Activated CD4-positive, alpha-beta T cell treated with anti-CD3 and anti-CD28 coated beads for 36 hours (primary cell): ENCODE measurements at regions not wholly inside any gene's neighbourhood (a gene's known extent, or its start where the extent isn't known, plus 50 kb on each side); places are given as distances from the start of the nearest gene placed in this dataset.

ENCODE experiments used
- ATAC-seq: fragments of 200-7000 bp; cut with Tn5 transposase; one replicate; pipeline ENCODE4 v1.10.0; 2021; ENCODE audit warnings: mild to moderate bottlenecking, moderate library complexity
- CTCF ChIA-PET: fragments of 350-600 bp; sonication (Branson Sonifier 250); formaldehyde crosslinking; loops from one replicate; lab custom pipeline; 2021; ENCODE audit warnings: antibody characterized with exemption; lab: Charles Lee
- POLR2A ChIA-PET: fragments of 350-600 bp; sonication (Branson Sonifier 250); formaldehyde crosslinking; loops from one replicate; lab custom pipeline; 2021; ENCODE audit warnings: antibody characterized with exemption, inconsistent platforms; lab: Charles Lee
- DNase-seq: peaks from one replicate; pipeline ENCODE4 v3.0.0-alpha.2; 2020
- H3K27ac Mint-ChIP-seq: one replicate; pipeline ENCODE4 v1.8.0; 2021; ENCODE audit warnings: mixed read lengths
- H3K27me3 Mint-ChIP-seq: one replicate; pipeline ENCODE4 v1.8.0; 2021; ENCODE audit warnings: mixed read lengths
- H3K36me3 Mint-ChIP-seq: one replicate; pipeline ENCODE4 v1.8.0; 2021; ENCODE audit warnings: low read depth, mixed read lengths
- H3K4me1 Mint-ChIP-seq: one replicate; pipeline ENCODE4 v1.8.0; 2021; ENCODE audit warnings: mixed read lengths
- H3K4me3 Mint-ChIP-seq: one replicate; pipeline ENCODE4 v1.8.0; 2021; ENCODE audit warnings: mild to moderate bottlenecking, moderate library complexity, mixed read lengths
- H3K9me3 Mint-ChIP-seq: one replicate; pipeline ENCODE4 v1.8.0; 2021; ENCODE audit warnings: low read depth, mixed read lengths
- intact Hi-C, 2 experiments: fragments of 100-400 bp; cut with DNase I in 1 of 2; cut with micrococcal nuclease in 1 of 2; formaldehyde crosslinking; loops; one replicate each; pipeline versions ENCODE4 v1.14.2 to v1.15.1; 2022 to 2024; cut with DNase I, micrococcal nuclease

- no peak overlapping the region for H3K27ac Mint-ChIP-seq
- no peaks in the 10 kb centered on the region for H3K36me3 Mint-ChIP-seq
- ATAC-seq: no peak
- DNase-seq: no peak
- peaks cover 10% of the 10 kb centered on the region for H3K9me3 Mint-ChIP-seq
- H3K27me3 Mint-ChIP-seq: no peaks in the 10 kb centered on the region
- H3K4me1 Mint-ChIP-seq: no peaks in the 10 kb centered on the region
- ChIA-PET CTCF (no interaction called here), POLR2A (no interaction called here)
- H3K4me3 Mint-ChIP-seq: no peak overlapping the region
- intact Hi-C loops: no loop called here
These were observed 361.3 kb upstream of the CNTN5 start for GRCh38 chr11:98659431-98659830.

DNA sequence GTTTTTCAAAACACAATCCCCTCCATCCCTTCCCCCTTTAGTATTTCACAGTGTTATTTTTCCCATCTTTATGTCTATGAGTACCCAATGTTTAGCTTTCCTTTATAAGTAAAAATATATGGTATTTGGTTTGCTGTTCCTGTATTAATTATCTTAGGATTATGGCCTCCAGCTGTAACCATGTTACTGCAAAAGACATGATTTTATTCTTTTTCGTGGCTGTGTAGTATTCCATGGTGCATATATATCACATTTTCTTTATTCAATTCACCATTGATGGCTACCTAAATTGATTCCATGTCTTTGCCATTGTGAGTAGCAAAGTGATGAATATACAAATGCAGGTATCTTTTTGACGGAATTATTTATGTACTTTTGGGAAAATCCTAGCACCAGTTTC, 346.4 kb upstream of the CNTN5 start:
- CTCF ChIA-PET: no interaction called here
- Mint-ChIP-seq H3K4me3 (no peak overlapping the region), H3K36me3 (no peaks in the 10 kb centered on the region), H3K4me1 (no peaks in the 10 kb centered on the region), H3K9me3 (peaks cover 7% of the 10 kb centered on the region), H3K27ac (no peak overlapping the region), H3K27me3 (no peaks in the 10 kb centered on the region)
- no peak for ATAC-seq
- DNase-seq: no peak
- intact Hi-C loops: no loop called here
- POLR2A ChIA-PET: no interaction called here

DNA sequence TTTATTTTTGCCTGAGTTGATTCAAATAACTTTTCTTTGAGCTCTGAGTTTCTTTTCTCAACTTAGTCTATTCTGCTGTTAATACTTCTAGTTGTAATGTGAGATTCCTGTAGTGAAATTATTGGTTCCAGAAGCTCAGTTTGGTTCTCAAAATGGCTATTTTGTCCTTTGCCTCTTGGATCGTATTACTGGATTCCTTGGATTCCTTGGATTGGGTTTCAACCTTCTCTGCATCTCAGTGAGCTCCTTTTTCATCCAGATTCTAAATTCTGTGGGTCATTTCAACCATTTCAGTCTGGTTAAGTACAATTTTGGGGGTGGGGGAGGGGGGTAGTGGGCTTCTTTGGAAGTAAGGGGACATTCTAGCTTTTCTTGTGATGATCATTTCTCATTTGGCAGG, 341.1 kb upstream of the CNTN5 start:
- Mint-ChIP-seq H3K9me3 (peaks cover 8% of the 10 kb centered on the region), H3K27me3 (no peaks in the 10 kb centered on the region), H3K36me3 (no peaks in the 10 kb centered on the region), H3K4me3 (no peak overlapping the region), H3K27ac (no peak overlapping the region), H3K4me1 (no peaks in the 10 kb centered on the region)
- intact Hi-C loops: no loop called here
- ChIA-PET CTCF (no interaction called here), POLR2A (no interaction called here)
- DNase-seq (no peak), ATAC-seq (no peak)

DNA sequence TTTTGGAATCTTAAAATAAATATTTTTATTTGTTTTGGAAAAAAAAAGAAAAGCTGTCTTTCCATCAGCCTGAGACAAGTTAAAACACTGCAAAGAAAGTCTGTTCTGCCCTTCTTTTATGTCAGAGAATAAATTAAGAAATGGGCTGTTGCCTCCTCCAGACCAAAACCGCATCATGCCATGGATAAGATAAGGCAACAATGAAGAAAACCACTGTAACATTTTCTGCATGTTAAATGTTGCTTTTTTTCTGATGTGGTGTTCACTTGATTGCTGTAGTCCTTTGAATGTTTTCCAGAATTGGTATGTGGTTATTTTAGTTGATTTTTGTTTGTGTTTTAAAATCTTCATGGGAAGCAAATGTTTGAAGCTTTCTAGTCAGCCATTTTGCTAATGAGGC, 319.2 kb upstream of the CNTN5 start:
- H3K4me3 Mint-ChIP-seq: no peak overlapping the region
- peaks cover 9% of the 10 kb centered on the region for H3K9me3 Mint-ChIP-seq
- ChIA-PET CTCF (no interaction called here), POLR2A (interaction anchor here (0.7 kb wide), 1 partner anchor 17 kb away, joined by 3 read pairs; no protein-coding TSS in a partner anchor)
- ATAC-seq (no peak), DNase-seq (no peak)
- intact Hi-C loops: no loop called here
- H3K36me3 Mint-ChIP-seq: no peaks in the 10 kb centered on the region
- H3K27ac Mint-ChIP-seq: no peak overlapping the region
- no peaks in the 10 kb centered on the region for H3K4me1 Mint-ChIP-seq
- no peaks in the 10 kb centered on the region for H3K27me3 Mint-ChIP-seq

- no peaks in the 10 kb centered on the region for H3K4me1 Mint-ChIP-seq
- CTCF ChIA-PET: no interaction called here
- no peak overlapping the region for H3K27ac Mint-ChIP-seq
- ATAC-seq (no peak), DNase-seq (no peak)
- intact Hi-C loops: no loop called here
- peaks cover 4% of the 10 kb centered on the region for H3K9me3 Mint-ChIP-seq
- H3K27me3 Mint-ChIP-seq: no peaks in the 10 kb centered on the region
- no peak overlapping the region for H3K4me3 Mint-ChIP-seq
- POLR2A ChIA-PET: no interaction called here
- H3K36me3 Mint-ChIP-seq: no peaks in the 10 kb centered on the region
These were observed 316.8 kb upstream of the CNTN5 start for GRCh38 chr11:98703779-98704556.

- ChIA-PET CTCF (no interaction called here), POLR2A (no interaction called here)
- intact Hi-C loops: no loop called here
- no peaks in the 10 kb centered on the region for H3K27me3 Mint-ChIP-seq
- no peaks in the 10 kb centered on the region for H3K36me3 Mint-ChIP-seq
- ATAC-seq (no peak), DNase-seq (no peak)
- H3K4me3 Mint-ChIP-seq: no peak overlapping the region
- H3K4me1 Mint-ChIP-seq: no peaks in the 10 kb centered on the region
- peaks cover 14% of the 10 kb centered on the region for H3K9me3 Mint-ChIP-seq
- no peak overlapping the region for H3K27ac Mint-ChIP-seq
These were observed 310.7 kb upstream of the CNTN5 start for GRCh38 chr11:98710026-98710425.

DNA sequence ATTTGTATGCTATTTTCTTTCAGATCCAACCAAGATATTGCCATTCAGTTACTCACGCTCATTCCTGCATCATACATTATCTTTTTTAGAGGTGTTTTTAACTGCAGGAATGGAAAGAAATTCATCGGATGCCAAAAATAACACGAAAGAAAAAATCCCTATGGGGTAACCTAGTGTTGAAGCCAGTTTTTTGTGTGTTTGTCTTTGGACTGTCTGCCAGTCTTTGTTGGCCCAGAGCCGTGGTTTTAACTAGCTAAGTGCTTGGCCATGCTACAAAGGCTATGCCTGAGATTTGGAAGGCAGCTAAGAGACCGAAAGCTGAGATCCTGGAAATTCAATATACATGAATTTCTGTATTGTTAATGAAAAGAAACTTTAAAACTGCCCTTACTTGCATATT, 309.8 kb upstream of the CNTN5 start:
- ChIA-PET CTCF (no interaction called here), POLR2A (no interaction called here)
- Mint-ChIP-seq H3K4me1 (no peaks in the 10 kb centered on the region), H3K4me3 (no peak overlapping the region), H3K27ac (no peak overlapping the region), H3K9me3 (peaks cover 20% of the 10 kb centered on the region), H3K36me3 (no peaks in the 10 kb centered on the region), H3K27me3 (no peaks in the 10 kb centered on the region)
- ATAC-seq (no peak), DNase-seq (no peak)
- intact Hi-C loops: no loop called here

- intact Hi-C loops: no loop called here
- Mint-ChIP-seq H3K4me3 (no peak overlapping the region), H3K9me3 (peaks cover 6% of the 10 kb centered on the region), H3K36me3 (no peaks in the 10 kb centered on the region), H3K27me3 (no peaks in the 10 kb centered on the region), H3K27ac (no peak overlapping the region), H3K4me1 (no peaks in the 10 kb centered on the region)
- POLR2A ChIA-PET: no interaction called here
- ATAC-seq: no peak
- CTCF ChIA-PET: interaction anchor here (0.8 kb wide), 1 partner anchor 13 kb away, joined by 3 read pairs; no protein-coding TSS in a partner anchor
- DNase-seq: no peak
These were observed 299.8 kb upstream of the CNTN5 start for GRCh38 chr11:98720951-98721350.

DNA sequence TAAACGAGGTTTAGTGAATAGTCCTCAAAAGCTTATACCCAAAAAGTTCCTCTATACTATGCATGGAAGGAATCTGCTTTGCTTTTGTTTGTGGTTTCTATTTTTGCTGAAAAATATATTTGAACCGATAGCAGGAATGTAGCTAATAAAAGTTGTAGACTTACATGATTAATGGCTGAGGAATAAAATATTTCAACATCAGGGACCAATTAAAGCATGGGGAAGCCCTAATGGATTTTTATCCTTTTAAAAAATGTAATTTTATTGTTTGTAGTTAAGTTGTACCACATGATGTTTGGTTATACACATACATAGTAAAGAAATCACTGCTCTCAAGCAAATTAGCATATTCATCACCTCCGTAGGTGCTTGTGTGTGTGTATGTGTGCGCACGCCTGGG, 295.3 kb upstream of the CNTN5 start:
- H3K36me3 Mint-ChIP-seq: no peaks in the 10 kb centered on the region
- no peak for DNase-seq
- no peak overlapping the region for H3K4me3 Mint-ChIP-seq
- H3K9me3 Mint-ChIP-seq: peaks cover 8% of the 10 kb centered on the region
- H3K27ac Mint-ChIP-seq: no peak overlapping the region
- no peak for ATAC-seq
- no peaks in the 10 kb centered on the region for H3K4me1 Mint-ChIP-seq
- ChIA-PET POLR2A (no interaction called here), CTCF (no interaction called here)
- intact Hi-C loops: no loop called here
- H3K27me3 Mint-ChIP-seq: no peaks in the 10 kb centered on the region

GRCh38 chr11:98728421-98728820, 292.3 kb upstream of the CNTN5 start:
- H3K27me3 Mint-ChIP-seq: no peaks in the 10 kb centered on the region
- no peak overlapping the region for H3K27ac Mint-ChIP-seq
- ChIA-PET CTCF (no interaction called here), POLR2A (no interaction called here)
- no peaks in the 10 kb centered on the region for H3K4me1 Mint-ChIP-seq
- H3K4me3 Mint-ChIP-seq: no peak overlapping the region
- DNase-seq: no peak
- intact Hi-C loops: no loop called here
- no peak for ATAC-seq
- H3K36me3 Mint-ChIP-seq: no peaks in the 10 kb centered on the region
- H3K9me3 Mint-ChIP-seq: peaks cover 7% of the 10 kb centered on the region

- ChIA-PET CTCF (no interaction called here), POLR2A (no interaction called here)
- Mint-ChIP-seq H3K27me3 (no peaks in the 10 kb centered on the region), H3K36me3 (no peaks in the 10 kb centered on the region), H3K4me1 (no peaks in the 10 kb centered on the region), H3K4me3 (no peak overlapping the region), H3K27ac (no peak overlapping the region), H3K9me3 (peaks cover 7% of the 10 kb centered on the region)
- no peak for ATAC-seq
- intact Hi-C loops: no loop called here
- no peak for DNase-seq
These were observed 291.6 kb upstream of the CNTN5 start for GRCh38 chr11:98729118-98729517.

- no peaks in the 10 kb centered on the region for H3K4me1 Mint-ChIP-seq
- no peaks in the 10 kb centered on the region for H3K36me3 Mint-ChIP-seq
- ATAC-seq (no peak), DNase-seq (no peak)
- H3K27ac Mint-ChIP-seq: no peak overlapping the region
- ChIA-PET CTCF (no interaction called here), POLR2A (no interaction called here)
- no peak overlapping the region for H3K4me3 Mint-ChIP-seq
- intact Hi-C loops: no loop called here
- no peaks in the 10 kb centered on the region for H3K27me3 Mint-ChIP-seq
- H3K9me3 Mint-ChIP-seq: peaks cover 7% of the 10 kb centered on the region
These were observed 287.8 kb upstream of the CNTN5 start for GRCh38 chr11:98732947-98733346.
